ENCODE measurements at regions not wholly inside any gene's neighbourhood (a gene's known extent, or its start where the extent isn't known, plus 50 kb on each side); places are given as distances from the start of the nearest gene placed in this dataset.
"Not testable (repeated sequence)": the region's sequence is repeated elsewhere in the genome, so short reads cannot be mapped to it uniquely, and the experiment has no call there.

- H3K36me3 Mint-ChIP-seq (ENCODE audit: low read depth) = no peaks in the 10 kb centered on the region
- no peaks in the 10 kb centered on the region for H3K27me3 Mint-ChIP-seq
- H3K9me3 Mint-ChIP-seq = no peaks in the 10 kb centered on the region
- no peak overlapping the region for H3K4me3 Mint-ChIP-seq
- Histone ChIP-seq H3K36me3 (ENCODE audit: insufficient read depth, low read length) (no peaks in the 10 kb centered on the region), H3K27me3 (ENCODE audit: control insufficient read depth in 1 of 2, insufficient read depth in 2 of 2, low read length in 2 of 2) (no peaks in the 10 kb centered on the region), H3K4me1 (ENCODE audit: insufficient read depth, low read length) (no peaks in the 10 kb centered on the region), H3K9me3 (ENCODE audit: control insufficient read depth in 1 of 2, insufficient read depth in 1 of 2, low read length in 2 of 2) (no peaks in the 10 kb centered on the region), H3K27ac (ENCODE audit: low read depth in 1 of 2, low read length in 2 of 2) (no peak overlapping the region), H3K4me3 (ENCODE audit: low read length) (no peak overlapping the region)
- ChIA-PET POLR2A (no interaction called here), CTCF (no interaction called here)
- ATAC-seq (ENCODE audit: poor library complexity) = no peak
- no peak overlapping the region for H3K27ac Mint-ChIP-seq
- no peak for TF ChIP-seq CTCF (IDR thresholded peaks at IDR 0.05)
- no peaks in the 10 kb centered on the region for H3K4me1 Mint-ChIP-seq (ENCODE audit: low read depth)
- intact Hi-C loops (cut with DNase I, micrococcal nuclease) = no loop called here
- DNase-seq = no peak
Measured at GRCh38 chr7:94803821-94804220, 103.6 kb upstream of the PPP1R9A start.

- H3K27ac Mint-ChIP-seq = not testable (repeated sequence)
Measured at GRCh38 chr7:94808673-94809072, 98.7 kb upstream of the PPP1R9A start.

GRCh38 chr7:94810496-94810895 lies 96.9 kb upstream of the PPP1R9A start:
- Histone ChIP-seq H3K27me3 (ENCODE audit: control insufficient read depth in 1 of 2, insufficient read depth in 2 of 2, low read length in 2 of 2) (no peaks in the 10 kb centered on the region), H3K4me1 (ENCODE audit: insufficient read depth, low read length) (no peaks in the 10 kb centered on the region), H3K36me3 (ENCODE audit: insufficient read depth, low read length) (no peaks in the 10 kb centered on the region), H3K4me3 (ENCODE audit: low read length) (no peak overlapping the region), H3K27ac (ENCODE audit: low read depth in 1 of 2, low read length in 2 of 2) (no peak overlapping the region), H3K9me3 (ENCODE audit: control insufficient read depth in 1 of 2, insufficient read depth in 1 of 2, low read length in 2 of 2) (no peaks in the 10 kb centered on the region)
- no peaks in the 10 kb centered on the region for H3K9me3 Mint-ChIP-seq
- no peaks in the 10 kb centered on the region for H3K36me3 Mint-ChIP-seq (ENCODE audit: low read depth)
- H3K4me1 Mint-ChIP-seq (ENCODE audit: low read depth) = no peaks in the 10 kb centered on the region
- no peaks in the 10 kb centered on the region for H3K27me3 Mint-ChIP-seq
- no peak overlapping the region for H3K27ac Mint-ChIP-seq
- DNase-seq = no peak
- ChIA-PET POLR2A (no interaction called here), CTCF (no interaction called here)
- TF ChIP-seq CTCF (IDR thresholded peaks at IDR 0.05) = no peak
- no peak overlapping the region for H3K4me3 Mint-ChIP-seq
- no peak for ATAC-seq (ENCODE audit: poor library complexity)
- intact Hi-C loops (cut with DNase I, micrococcal nuclease) = no loop called here

More at GRCh38 chr7:94808673-94809072, 98.7 kb upstream of the PPP1R9A start:
- POLR2A ChIA-PET; H3K27ac ChIP-seq (ENCODE audit: low read depth in 1 of 2, low read length in 2 of 2); H3K4me3 ChIP-seq (ENCODE audit: low read length); H3K9me3 Mint-ChIP-seq; H3K4me1 ChIP-seq (ENCODE audit: insufficient read depth, low read length); H3K9me3 ChIP-seq (ENCODE audit: control insufficient read depth in 1 of 2, insufficient read depth in 1 of 2, low read length in 2 of 2); CTCF ChIA-PET; H3K4me3 Mint-ChIP-seq; H3K27me3 ChIP-seq (ENCODE audit: control insufficient read depth in 1 of 2, insufficient read depth in 2 of 2, low read length in 2 of 2); intact Hi-C loops (cut with DNase I, micrococcal nuclease); ATAC-seq (ENCODE audit: poor library complexity); H3K36me3 ChIP-seq (ENCODE audit: insufficient read depth, low read length); DNase-seq; H3K36me3 Mint-ChIP-seq (ENCODE audit: low read depth); H3K27me3 Mint-ChIP-seq; H3K4me1 Mint-ChIP-seq (ENCODE audit: low read depth): not testable (repeated sequence)

DNA sequence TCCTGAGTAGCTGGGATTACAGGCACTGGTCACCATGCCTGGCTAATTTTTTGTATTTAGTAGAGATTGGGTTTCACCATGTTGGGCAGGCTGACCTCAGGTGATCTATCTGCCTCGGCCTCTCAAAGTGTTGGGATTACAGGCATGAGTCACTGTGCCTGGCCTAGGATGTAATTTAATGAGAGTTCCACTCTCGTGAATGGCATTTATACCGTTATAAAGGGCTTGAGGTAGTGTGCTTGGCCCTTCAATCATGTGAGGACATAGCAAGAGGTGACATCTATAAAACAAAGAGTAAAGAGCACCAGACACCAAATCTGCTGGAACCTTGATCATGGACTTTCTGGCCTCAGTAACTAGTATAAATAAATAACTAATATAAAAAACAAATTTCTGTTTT lies 93.5 kb upstream of the PPP1R9A start:
- Histone ChIP-seq H3K4me1 (ENCODE audit: insufficient read depth, low read length) (no peaks in the 10 kb centered on the region), H3K27ac (ENCODE audit: low read depth in 1 of 2, low read length in 2 of 2) (no peak overlapping the region), H3K36me3 (ENCODE audit: insufficient read depth, low read length) (no peaks in the 10 kb centered on the region), H3K4me3 (ENCODE audit: low read length) (no peak overlapping the region), H3K27me3 (ENCODE audit: control insufficient read depth in 1 of 2, insufficient read depth in 2 of 2, low read length in 2 of 2) (no peaks in the 10 kb centered on the region), H3K9me3 (ENCODE audit: control insufficient read depth in 1 of 2, insufficient read depth in 1 of 2, low read length in 2 of 2) (no peaks in the 10 kb centered on the region)
- ATAC-seq (ENCODE audit: poor library complexity) (no peak), DNase-seq (no peak)
- Mint-ChIP-seq H3K27me3 (no peaks in the 10 kb centered on the region), H3K36me3 (ENCODE audit: low read depth) (no peaks in the 10 kb centered on the region), H3K27ac (no peak overlapping the region), H3K4me3 (no peak overlapping the region), H3K9me3 (peaks cover 17% of the 10 kb centered on the region), H3K4me1 (ENCODE audit: low read depth) (no peaks in the 10 kb centered on the region)
- intact Hi-C loops (cut with DNase I, micrococcal nuclease) = no loop called here
- POLR2A ChIA-PET = no interaction called here
- TF ChIP-seq CTCF (IDR thresholded peaks at IDR 0.05) = no peak
- CTCF ChIA-PET = no interaction called here

Measured in CD4-positive, alpha-beta T cell (primary cell).